ENCODE measurements at regions not wholly inside any gene's neighbourhood (a gene's known extent, or its start where the extent isn't known, plus 50 kb on each side); places are given as distances from the start of the nearest gene placed in this dataset.

DNA sequence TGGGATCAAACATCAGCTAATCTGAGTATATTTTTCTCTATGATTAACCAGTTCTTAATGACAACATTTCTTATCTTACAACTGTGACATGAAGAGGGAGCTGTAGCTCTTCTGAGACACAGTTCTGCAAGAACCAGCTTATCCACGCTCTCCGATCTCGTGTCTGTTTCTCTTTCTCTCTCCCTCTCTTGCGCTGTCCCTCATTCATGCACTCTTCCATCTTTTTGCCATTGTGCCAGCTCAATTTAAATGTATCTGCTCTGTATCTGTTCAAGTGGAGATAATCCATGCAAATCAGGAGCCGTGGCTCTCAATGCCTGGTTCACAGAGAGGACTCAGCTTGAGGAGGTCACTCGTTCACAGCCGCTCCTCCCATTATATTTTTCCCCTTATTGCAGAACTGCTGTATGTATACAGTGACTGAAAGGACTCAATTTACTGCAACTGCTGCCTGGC, 494.7 kb upstream of the ADGRL2 start:
- no peaks in the 10 kb centered on the region for H3K4me1 Mint-ChIP-seq (ENCODE audit: low read depth, unreplicated experiment)
- CTCF ChIA-PET, result interaction anchor here (0.8 to 1.1 kb wide), 2 partner anchors 50 to 668 kb away, joined by 3 to 6 read pairs; no protein-coding TSS in a partner anchor
- TF ChIP-seq, protein P1, sequence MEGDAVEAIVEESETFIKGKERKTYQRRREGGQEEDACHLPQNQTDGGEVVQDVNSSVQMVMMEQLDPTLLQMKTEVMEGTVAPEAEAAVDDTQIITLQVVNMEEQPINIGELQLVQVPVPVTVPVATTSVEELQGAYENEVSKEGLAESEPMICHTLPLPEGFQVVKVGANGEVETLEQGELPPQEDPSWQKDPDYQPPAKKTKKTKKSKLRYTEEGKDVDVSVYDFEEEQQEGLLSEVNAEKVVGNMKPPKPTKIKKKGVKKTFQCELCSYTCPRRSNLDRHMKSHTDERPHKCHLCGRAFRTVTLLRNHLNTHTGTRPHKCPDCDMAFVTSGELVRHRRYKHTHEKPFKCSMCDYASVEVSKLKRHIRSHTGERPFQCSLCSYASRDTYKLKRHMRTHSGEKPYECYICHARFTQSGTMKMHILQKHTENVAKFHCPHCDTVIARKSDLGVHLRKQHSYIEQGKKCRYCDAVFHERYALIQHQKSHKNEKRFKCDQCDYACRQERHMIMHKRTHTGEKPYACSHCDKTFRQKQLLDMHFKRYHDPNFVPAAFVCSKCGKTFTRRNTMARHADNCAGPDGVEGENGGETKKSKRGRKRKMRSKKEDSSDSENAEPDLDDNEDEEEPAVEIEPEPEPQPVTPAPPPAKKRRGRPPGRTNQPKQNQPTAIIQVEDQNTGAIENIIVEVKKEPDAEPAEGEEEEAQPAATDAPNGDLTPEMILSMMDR (IDR thresholded peaks at IDR 0.05; ENCODE audit: unreplicated experiment), result no peak
- H3K9me3 Mint-ChIP-seq (ENCODE audit: low read depth, unreplicated experiment), result no peaks in the 10 kb centered on the region
- no TSS peak for BruUV-seq (replicated peaks)
- H3K27ac Mint-ChIP-seq (ENCODE audit: unreplicated experiment), result no peak overlapping the region
- H3K36me3 Mint-ChIP-seq (ENCODE audit: insufficient read depth, unreplicated experiment), result no peaks in the 10 kb centered on the region
- intact Hi-C loops (cut with micrococcal nuclease; ENCODE audit: unreplicated experiment), result loop anchor here (10.0 kb wide), 2 partner anchors 239 to 499 kb away; partner anchors contain the start of gene ADGRL2
- H3K27me3 Mint-ChIP-seq (ENCODE audit: unreplicated experiment), result no peaks in the 10 kb centered on the region
- H3K4me3 Mint-ChIP-seq (ENCODE audit: low read depth, unreplicated experiment), result no peak overlapping the region
- peak; percentile 11 for DNase-seq

DNA sequence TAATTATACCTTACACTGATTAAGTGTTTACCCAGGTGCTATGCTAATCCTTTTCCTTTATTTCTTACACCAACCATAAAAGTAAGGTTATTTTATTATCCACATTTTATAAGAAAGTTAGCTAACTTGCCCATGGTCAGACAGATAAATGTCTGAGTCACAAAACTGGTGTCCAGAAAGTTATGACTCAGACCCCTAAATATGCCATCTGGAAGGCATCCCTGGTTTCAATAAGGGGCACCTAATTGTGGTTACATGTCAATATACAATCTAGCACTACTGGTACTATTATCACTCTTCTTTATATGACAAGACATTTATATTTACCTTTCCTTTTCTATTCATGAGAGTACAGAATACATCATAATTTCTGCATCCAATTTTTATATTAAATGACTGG, 496.5 kb upstream of the ADGRL2 start:
- Mint-ChIP-seq H3K27me3 (ENCODE audit: unreplicated experiment) (no peaks in the 10 kb centered on the region), H3K4me1 (ENCODE audit: low read depth, unreplicated experiment) (no peaks in the 10 kb centered on the region), H3K4me3 (ENCODE audit: low read depth, unreplicated experiment) (no peak overlapping the region), H3K9me3 (ENCODE audit: low read depth, unreplicated experiment) (no peaks in the 10 kb centered on the region), H3K36me3 (ENCODE audit: insufficient read depth, unreplicated experiment) (no peaks in the 10 kb centered on the region), H3K27ac (ENCODE audit: unreplicated experiment) (no peak overlapping the region)
- DNase-seq, result no peak
- BruUV-seq (replicated peaks), result no TSS peak
- TF ChIP-seq, protein P1 (IDR thresholded peaks at IDR 0.05; ENCODE audit: unreplicated experiment), result no peak
- CTCF ChIA-PET, result no interaction called here
- intact Hi-C loops (cut with micrococcal nuclease; ENCODE audit: unreplicated experiment), result loop anchor here (10.0 kb wide), 2 partner anchors 241 to 501 kb away; partner anchors contain the start of gene ADGRL2

DNA sequence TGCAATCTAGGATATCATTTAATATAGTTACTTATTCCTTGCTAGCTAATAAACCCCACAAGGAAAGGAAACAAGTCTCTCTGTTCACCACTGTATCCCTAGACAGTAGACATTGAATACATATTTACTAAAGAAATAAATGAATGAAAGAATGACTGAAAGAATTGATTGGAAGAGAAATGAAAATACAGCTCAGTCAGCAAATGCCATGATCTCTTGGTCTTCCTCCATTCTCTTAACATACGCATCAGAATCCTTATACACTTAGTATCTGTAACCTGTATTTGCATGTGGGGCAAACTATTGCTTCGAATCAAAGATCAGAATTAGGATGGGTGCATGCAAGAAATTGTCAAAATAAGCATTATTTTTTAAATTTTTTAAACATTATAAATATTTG, 500.8 kb upstream of the ADGRL2 start:
- no peak for DNase-seq
- H3K4me1 Mint-ChIP-seq (ENCODE audit: low read depth, unreplicated experiment), result no peaks in the 10 kb centered on the region
- TF ChIP-seq, protein P1 (IDR thresholded peaks at IDR 0.05; ENCODE audit: unreplicated experiment), result no peak
- CTCF ChIA-PET, result no interaction called here
- H3K27ac Mint-ChIP-seq (ENCODE audit: unreplicated experiment), result no peak overlapping the region
- H3K9me3 Mint-ChIP-seq (ENCODE audit: low read depth, unreplicated experiment), result no peaks in the 10 kb centered on the region
- no peaks in the 10 kb centered on the region for H3K36me3 Mint-ChIP-seq (ENCODE audit: insufficient read depth, unreplicated experiment)
- BruUV-seq (replicated peaks), result no TSS peak
- no peaks in the 10 kb centered on the region for H3K27me3 Mint-ChIP-seq (ENCODE audit: unreplicated experiment)
- no peak overlapping the region for H3K4me3 Mint-ChIP-seq (ENCODE audit: low read depth, unreplicated experiment)
- intact Hi-C loops (cut with micrococcal nuclease; ENCODE audit: unreplicated experiment), result loop anchor here (10.0 kb wide), 2 partner anchors 245 to 505 kb away; partner anchors contain the start of gene ADGRL2

DNA sequence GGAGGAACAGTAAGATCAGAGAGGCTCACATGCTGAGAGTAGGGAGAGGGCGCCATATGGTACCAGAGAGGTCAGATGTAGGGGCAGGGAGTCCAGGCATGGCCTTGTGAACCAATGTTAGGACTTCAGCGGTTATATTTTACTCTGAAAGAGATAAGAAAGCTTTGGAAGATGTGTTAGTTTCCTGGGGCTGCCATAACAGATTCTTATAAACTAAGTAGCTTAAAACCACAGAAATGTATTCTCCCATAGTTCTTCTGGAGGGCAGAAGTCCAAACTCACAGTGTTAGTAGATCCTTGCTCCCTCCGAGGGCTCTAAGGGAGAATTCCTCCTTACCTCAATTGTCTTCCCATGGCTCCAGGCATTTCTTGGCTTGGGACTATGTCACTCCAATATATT, 502.5 kb upstream of the ADGRL2 start:
- TF ChIP-seq, protein P1 (IDR thresholded peaks at IDR 0.05; ENCODE audit: unreplicated experiment), result no peak
- Mint-ChIP-seq H3K9me3 (ENCODE audit: low read depth, unreplicated experiment) (no peaks in the 10 kb centered on the region), H3K27me3 (ENCODE audit: unreplicated experiment) (no peaks in the 10 kb centered on the region), H3K4me3 (ENCODE audit: low read depth, unreplicated experiment) (no peak overlapping the region), H3K27ac (ENCODE audit: unreplicated experiment) (no peak overlapping the region), H3K36me3 (ENCODE audit: insufficient read depth, unreplicated experiment) (no peaks in the 10 kb centered on the region), H3K4me1 (ENCODE audit: low read depth, unreplicated experiment) (no peaks in the 10 kb centered on the region)
- DNase-seq, result no peak
- CTCF ChIA-PET, result no interaction called here
- no TSS peak for BruUV-seq (replicated peaks)
- intact Hi-C loops (cut with micrococcal nuclease; ENCODE audit: unreplicated experiment), result no loop called here
